ENCODE measurements at regions not wholly inside any gene's neighbourhood (a gene's known extent, or its start where the extent isn't known, plus 50 kb on each side); places are given as distances from the start of the nearest gene placed in this dataset.
A peak's percentile ranks its signal among the peaks of the same experiment; 100 is the strongest.

DNA sequence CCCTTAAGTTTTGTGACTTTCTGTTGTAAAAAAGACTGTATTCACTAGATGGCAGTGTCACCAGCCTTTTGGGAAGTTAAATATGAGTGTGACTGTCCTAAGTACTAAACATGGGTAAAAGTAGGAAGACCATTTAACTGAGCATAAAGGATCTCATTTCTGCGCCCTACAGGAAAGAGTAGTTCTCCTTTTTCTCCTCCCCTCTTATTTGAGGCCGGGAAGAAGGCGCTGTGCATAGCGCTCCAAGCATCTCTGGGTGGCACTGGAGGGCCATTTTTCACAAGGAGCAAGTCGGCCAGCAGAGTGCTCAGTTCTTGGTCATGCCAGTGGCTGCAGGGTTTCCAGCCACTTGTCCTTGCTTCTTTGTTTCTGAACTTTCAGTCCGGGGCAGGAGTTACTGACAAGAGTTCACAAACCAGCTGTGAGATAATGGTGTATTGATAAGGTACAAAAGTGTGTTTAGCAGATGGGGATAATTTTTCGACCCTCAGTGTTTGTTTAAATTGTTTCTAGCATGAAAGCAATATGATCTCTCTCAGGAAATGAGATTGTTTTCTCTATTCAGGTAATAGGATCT, 227.6 kb upstream of the DMRT1 start:
- no peak for TF ChIP-seq POLR2A (IDR thresholded peaks at IDR 0.05)
- TF ChIP-seq, protein P1, sequence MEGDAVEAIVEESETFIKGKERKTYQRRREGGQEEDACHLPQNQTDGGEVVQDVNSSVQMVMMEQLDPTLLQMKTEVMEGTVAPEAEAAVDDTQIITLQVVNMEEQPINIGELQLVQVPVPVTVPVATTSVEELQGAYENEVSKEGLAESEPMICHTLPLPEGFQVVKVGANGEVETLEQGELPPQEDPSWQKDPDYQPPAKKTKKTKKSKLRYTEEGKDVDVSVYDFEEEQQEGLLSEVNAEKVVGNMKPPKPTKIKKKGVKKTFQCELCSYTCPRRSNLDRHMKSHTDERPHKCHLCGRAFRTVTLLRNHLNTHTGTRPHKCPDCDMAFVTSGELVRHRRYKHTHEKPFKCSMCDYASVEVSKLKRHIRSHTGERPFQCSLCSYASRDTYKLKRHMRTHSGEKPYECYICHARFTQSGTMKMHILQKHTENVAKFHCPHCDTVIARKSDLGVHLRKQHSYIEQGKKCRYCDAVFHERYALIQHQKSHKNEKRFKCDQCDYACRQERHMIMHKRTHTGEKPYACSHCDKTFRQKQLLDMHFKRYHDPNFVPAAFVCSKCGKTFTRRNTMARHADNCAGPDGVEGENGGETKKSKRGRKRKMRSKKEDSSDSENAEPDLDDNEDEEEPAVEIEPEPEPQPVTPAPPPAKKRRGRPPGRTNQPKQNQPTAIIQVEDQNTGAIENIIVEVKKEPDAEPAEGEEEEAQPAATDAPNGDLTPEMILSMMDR (IDR thresholded peaks at IDR 0.05) = peak; percentile 48 to 97 (median 86)

All from heart left ventricle (tissue), 13 donors.